IMR-90 (cell line): ENCODE measurements at regions not wholly inside any gene's neighbourhood (a gene's known extent, or its start where the extent isn't known, plus 50 kb on each side); places are given as distances from the start of the nearest gene placed in this dataset.

Source experiments
- ATAC-seq: fragments of 200-7000 bp; cut with Tn5 transposase; 2 replicates; pipeline ENCODE4 v1.9.1; 2020; ENCODE audit warnings: low read depth, mild to moderate bottlenecking, moderate library complexity
- BruUV-seq: library from RNA; stranded (reverse); fragments of 400-500 nt; replicated peaks from 2 replicates; lab custom pipeline; 2021; lab: Mats Ljungman, UMichigan
- CTCF ChIA-PET: fragments of 300-600 bp; formaldehyde crosslinking; extraction: SDS; loops from one replicate; lab custom pipeline; 2021; ENCODE audit warnings: antibody characterized with exemption; lab: Yijun Ruan, JAX
- POLR2A ChIA-PET: fragments of 300-600 bp; sonication (Branson Sonifier 250); formaldehyde crosslinking; loops from one replicate; lab custom pipeline; 2022; ENCODE audit warnings: antibody characterized with exemption; ENCODE audit not compliant: unreplicated experiment; lab: Charles Lee
- DNase-seq: peaks from one replicate; pipeline ENCODE4 v3.0.0; 2013
- H2AFZ ChIP-seq: replicated peaks from 2 replicates; pipeline ENCODE3; 2013; ENCODE audit warnings: low read length, mild to moderate bottlenecking; ENCODE audit not compliant: poor library complexity
- H2AK5ac ChIP-seq: 2 replicates; pipeline ENCODE4 v1.6.1; 2013; ENCODE audit warnings: low read depth, low read length, inconsistent platforms
- H2AK9ac ChIP-seq: replicated peaks from 2 replicates; pipeline ENCODE3; 2013; ENCODE audit warnings: mild to moderate bottlenecking, low read depth, low read length, moderate library complexity; ENCODE audit not compliant: poor library complexity
- H2BK120ac ChIP-seq: 2 replicates; pipeline ENCODE4 v1.6.1; 2013; ENCODE audit warnings: low read depth, low read length, inconsistent platforms
- H2BK15ac ChIP-seq: 3 replicates; pipeline ENCODE4 v1.6.1; 2013; ENCODE audit warnings: low read depth, low read length, inconsistent platforms
- H2BK20ac ChIP-seq: 2 replicates; pipeline ENCODE4 v1.6.1; 2013; ENCODE audit warnings: low read depth, mild to moderate bottlenecking, inconsistent platforms, low read length, moderate library complexity
- H2BK5ac ChIP-seq: 2 replicates; pipeline ENCODE4 v1.6.1; 2013; ENCODE audit warnings: mild to moderate bottlenecking, low read depth, low read length, inconsistent platforms; ENCODE audit not compliant: poor library complexity, severe bottlenecking
- H3K14ac ChIP-seq: replicated peaks from 2 replicates; pipeline ENCODE4 v1.6.1; 2013; ENCODE audit warnings: low read depth, low read length, inconsistent platforms
- H3K18ac ChIP-seq: 2 replicates; pipeline ENCODE4 v1.6.1; 2013; ENCODE audit warnings: low read depth, low read length, control low read depth
- H3K23ac ChIP-seq: 2 replicates; pipeline ENCODE4 v1.6.1; 2013; ENCODE audit warnings: low read depth, low read length, inconsistent platforms
- H3K27ac ChIP-seq: 2 replicates; pipeline ENCODE4 v1.5.1; 2013; ENCODE audit warnings: mild to moderate bottlenecking, control low read depth, low read length; ENCODE audit not compliant: insufficient read depth
- H3K27me3 ChIP-seq: 2 replicates; pipeline ENCODE4 v1.6.1; 2013; ENCODE audit warnings: low read length; ENCODE audit not compliant: control insufficient read depth, insufficient read depth
- H3K36me3 ChIP-seq: 2 replicates; pipeline ENCODE4 v1.6.1; 2013; ENCODE audit warnings: low read length, mixed read lengths; ENCODE audit not compliant: control insufficient read depth, insufficient read depth
- H3K4ac ChIP-seq: 2 replicates; pipeline ENCODE4 v1.6.1; 2013; ENCODE audit warnings: low read depth, low read length, inconsistent platforms
- H3K4me1 ChIP-seq: 2 replicates; pipeline ENCODE4 v1.6.1; 2013; ENCODE audit warnings: low read length, mixed read lengths; ENCODE audit not compliant: control insufficient read depth, insufficient read depth
- H3K4me2 ChIP-seq: 2 replicates; pipeline ENCODE4 v1.6.1; 2013; ENCODE audit warnings: low read depth, mild to moderate bottlenecking, control low read depth, low read length, moderate library complexity
- H3K4me3 ChIP-seq: 2 replicates; pipeline ENCODE4 v1.5.1; 2013; ENCODE audit warnings: low read depth, mild to moderate bottlenecking, control low read depth, low read length, moderate library complexity; ENCODE audit not compliant: insufficient read depth
- H3K56ac ChIP-seq: 2 replicates; pipeline ENCODE4 v1.6.1; 2013; ENCODE audit warnings: low read length, inconsistent platforms; ENCODE audit not compliant: insufficient read depth; ENCODE audit errors: extremely low read depth
- H3K79me1 ChIP-seq, 2 experiments: 2 replicates each; pipeline ENCODE4 v1.6.1; 2013; ENCODE audit warnings: low read length in 2 of 2, inconsistent platforms in 1 of 2, low read depth in 1 of 2
- H3K9ac ChIP-seq: 2 replicates; pipeline ENCODE4 v1.6.1; 2013; ENCODE audit warnings: low read depth, low read length, control low read depth
- H3K9me1 ChIP-seq: 2 replicates; pipeline ENCODE4 v1.6.1; 2013; ENCODE audit warnings: low read length, inconsistent platforms; ENCODE audit not compliant: insufficient read depth
- H3K9me3 ChIP-seq: 2 replicates; pipeline ENCODE4 v1.6.1; 2013; ENCODE audit warnings: low read length; ENCODE audit not compliant: control insufficient read depth, insufficient read depth
- H4K20me1 ChIP-seq: 2 replicates; pipeline ENCODE4 v1.6.1; 2013; ENCODE audit warnings: low read length, inconsistent platforms; ENCODE audit not compliant: insufficient read depth
- H4K5ac ChIP-seq: 2 replicates; pipeline ENCODE4 v1.6.1; 2013; ENCODE audit warnings: mild to moderate bottlenecking, low read depth, low read length, control low read depth
- H4K8ac ChIP-seq, 2 experiments: 2 replicates each; pipeline ENCODE4 v1.6.1; 2013; ENCODE audit warnings: low read depth in 2 of 2, low read length in 2 of 2, control low read depth in 1 of 2, inconsistent platforms in 1 of 2
- H4K91ac ChIP-seq: 2 replicates; pipeline ENCODE4 v1.6.1; 2013; ENCODE audit warnings: low read depth, low read length, inconsistent platforms; ENCODE audit not compliant: insufficient read depth
- CEBPB ChIP-seq: IDR thresholded peaks from 2 replicates; pipeline ENCODE4 v1.6.1; 2012; ENCODE audit warnings: low read depth, low read length, improper control_type of control experiment
- MAFK ChIP-seq: IDR thresholded peaks from 2 replicates; pipeline ENCODE4 v1.6.1; 2012; ENCODE audit warnings: low read depth, low read length, improper control_type of control experiment
- MAZ ChIP-seq: IDR thresholded peaks from 2 replicates; pipeline ENCODE4 v1.6.1; 2012; ENCODE audit warnings: low read depth, mild to moderate bottlenecking, low read length, improper control_type of control experiment, moderate library complexity, borderline replicate concordance
- NFE2L2 ChIP-seq: fragments of 150-350 bp; IDR thresholded peaks from 2 replicates; pipeline ENCODE4 v1.6.1; 2016; ENCODE audit warnings: low read depth, mild to moderate bottlenecking, low read length
- RAD21 ChIP-seq: IDR thresholded peaks from 2 replicates; pipeline ENCODE4 v1.6.1; 2012; ENCODE audit warnings: low read length, improper control_type of control experiment
- RCOR1 ChIP-seq: IDR thresholded peaks from 2 replicates; pipeline ENCODE4 v1.6.1; 2012; ENCODE audit warnings: mild to moderate bottlenecking, low read length, improper control_type of control experiment; ENCODE audit not compliant: insufficient replicate concordance
- WGBS, 2 experiments: methylation state at CpG; one replicate each; pipeline versions ENCODE4 v1.1.5 to v1.1.7; 2013; ENCODE audit warnings: missing lambda C conversion rate in 2 of 2; ENCODE audit not compliant: insufficient read length in 1 of 2; ENCODE audit errors: extremely low coverage in 2 of 2; 5-methylcytosine and 5-hydroxymethylcytosine counted together
- dilution Hi-C: fragments of 300-500 bp; cut with HindIII; formaldehyde crosslinking; loops from one replicate; pipeline ENCODE4 v1.14.3; 2018; ENCODE audit warnings: low sequenced_read_pairs; ENCODE audit not compliant: unreplicated experiment
- in situ Hi-C: fragments of 300-500 bp; cut with MboI; formaldehyde crosslinking; loops from 3 replicates; pipeline ENCODE4 v1.14.3; 2019; ENCODE audit warnings: low sequenced_read_pairs, inconsistent platforms, mixed read lengths
- intact Hi-C: fragments of 100-400 bp; cut with micrococcal nuclease; formaldehyde crosslinking; loops from 2 replicates; pipeline ENCODE4 v1.10.0; 2022

DNA sequence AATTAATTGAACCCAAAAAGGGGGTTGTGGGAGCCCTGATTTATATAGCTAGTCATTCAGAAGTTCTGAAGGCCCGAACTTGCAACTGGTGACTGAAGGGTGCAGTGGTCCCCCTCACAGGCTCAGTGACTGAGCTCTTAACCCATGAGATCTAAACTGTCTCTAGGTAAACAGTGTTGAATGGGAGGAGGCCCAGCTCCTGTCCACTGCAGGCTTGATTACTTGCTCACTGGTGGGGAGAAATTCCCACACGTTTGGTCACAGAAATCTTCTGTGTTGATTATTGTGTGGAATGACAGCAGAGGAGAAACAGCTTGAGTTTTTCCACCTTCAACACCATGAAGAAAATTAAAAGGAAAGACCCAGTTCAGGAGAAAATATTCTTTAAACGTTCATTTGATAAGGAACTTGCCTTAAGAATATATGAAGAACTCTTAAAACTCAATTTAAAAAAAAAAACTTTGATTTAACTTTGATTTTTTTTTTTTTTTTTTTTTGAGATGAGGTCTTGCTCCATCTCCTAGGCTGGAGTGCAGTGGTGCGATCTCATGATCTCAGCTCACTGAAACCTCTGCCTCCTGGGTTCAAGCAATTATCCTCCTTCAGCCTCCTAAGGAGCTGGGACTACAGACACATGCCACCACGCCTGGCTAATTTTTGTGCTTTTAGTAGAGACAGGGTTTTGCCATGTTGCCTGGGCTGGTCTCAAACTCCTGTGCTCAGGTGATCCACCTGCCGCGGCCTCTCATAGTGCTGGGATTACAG, 249.3 kb downstream of the UQCRFS1 start (continued):
- TF ChIP-seq MAZ, result no peak

DNA sequence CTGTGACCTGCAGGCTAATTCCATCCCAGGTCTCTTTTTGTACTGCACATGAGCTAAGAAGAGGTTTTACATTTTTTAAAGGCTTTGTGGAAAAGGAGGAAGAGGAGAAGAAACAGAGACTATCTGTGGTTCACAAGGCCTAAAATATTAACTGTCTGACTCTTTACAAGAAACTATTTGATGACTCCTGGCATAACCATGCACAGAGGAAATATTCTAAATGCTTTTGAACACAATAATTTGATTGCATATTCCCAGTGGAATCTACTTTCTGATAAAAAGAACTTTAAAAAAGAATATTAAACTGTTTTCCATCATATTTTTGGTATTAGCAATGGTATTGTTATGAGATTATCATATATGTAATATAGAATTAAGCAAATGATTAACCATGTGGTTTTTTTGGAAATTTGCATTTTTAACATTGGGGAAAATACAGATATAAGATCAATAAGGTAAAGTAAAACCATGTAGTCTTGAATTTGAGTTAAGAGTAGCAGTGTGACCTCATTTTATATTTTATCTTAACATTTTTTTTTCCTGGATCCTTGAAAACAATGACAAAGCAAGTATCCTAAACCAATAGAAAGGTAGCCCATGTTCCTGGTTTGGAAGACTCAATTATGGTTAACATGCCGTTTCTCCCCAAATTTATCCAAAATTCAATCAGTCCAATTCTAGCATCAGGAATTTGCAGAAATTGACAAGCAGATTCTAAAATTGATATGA, 251.0 kb downstream of the UQCRFS1 start:
- H3K9ac ChIP-seq, result no peak overlapping the region
- H2AK9ac ChIP-seq, result no peak overlapping the region
- peak overlapping the region; percentile 99 for H3K18ac ChIP-seq
- peak overlapping the region; percentile 98 for H2BK120ac ChIP-seq
- peak overlapping the region; percentile 87 to 96 for H4K8ac ChIP-seq
- H2AFZ ChIP-seq, result no peak overlapping the region
- no peaks in the 10 kb centered on the region for H3K9me3 ChIP-seq
- WGBS, 2 experiments, result no CpG with 5 or more reads among the region's 1 CpG
- peak overlapping the region; percentile 98 for H4K91ac ChIP-seq
- peak; percentile 81 for DNase-seq
- peaks cover 11% of the 10 kb centered on the region for H3K4me1 ChIP-seq
- in situ Hi-C loops (no loop called here), intact Hi-C loops (loop anchor here (2.0 kb wide), 1 partner anchor 55 kb away; no protein-coding TSS in a partner anchor), dilution Hi-C loops (no loop called here)
- H3K4me3 ChIP-seq, result no peak overlapping the region
- H4K5ac ChIP-seq, result peak overlapping the region; percentile 84; the same call in 1 of the 2 replicates
- peak overlapping the region; percentile 20; the same call in 1 of the 2 replicates for H3K14ac ChIP-seq
- peak overlapping the region; percentile 97; the same call in 1 of the 2 replicates for H3K4ac ChIP-seq
- no peak overlapping the region for H2AK5ac ChIP-seq
- POLR2A ChIA-PET, result no interaction called here
- no TSS peak for BruUV-seq
- H3K27ac ChIP-seq, result peak overlapping the region; percentile 9; the same call in 1 of the 2 replicates
- 0 out of 2 replicates have a peak, but pooled peaks cover 3% of the 10 kb centered on the region for H3K9me1 ChIP-seq
- H3K56ac ChIP-seq, result peak overlapping the region; percentile 96
- H3K27me3 ChIP-seq, result no peaks in the 10 kb centered on the region
- peak overlapping the region; percentile 75; the same call in 1 of the 2 replicates for H3K23ac ChIP-seq
- peak overlapping the region; percentile 100 for H2BK5ac ChIP-seq
- no peaks in the 10 kb centered on the region for H3K79me1 ChIP-seq
- no peaks in the 10 kb centered on the region for H3K36me3 ChIP-seq
- peak overlapping the region; percentile 13; the same call in 1 of the 2 replicates for H3K4me2 ChIP-seq
- peak overlapping the region; percentile 91 for H2BK20ac ChIP-seq
- no peaks in the 10 kb centered on the region for H4K20me1 ChIP-seq
- CTCF ChIA-PET, result no interaction called here
- TF ChIP-seq MAFK, result no peak
- peak; percentile 21; the same call in 1 of the 2 replicates for TF ChIP-seq CEBPB
- TF ChIP-seq RCOR1, result no peak
- TF ChIP-seq RAD21, result no peak
- TF ChIP-seq NFE2L2, result 0 out of 2 replicates have a peak, but pooled peaks have one; percentile 11
- TF ChIP-seq MAZ, result no peak
- H2BK15ac ChIP-seq, result no peak overlapping the region; the same call in 2 of the 3 replicates
- peak; percentile 89 for ATAC-seq
